C4-2B (cell line): ENCODE measurements at regions not wholly inside any gene's neighbourhood (a gene's known extent, or its start where the extent isn't known, plus 50 kb on each side); places are given as distances from the start of the nearest gene placed in this dataset.

ENCODE experiments used
- ZFX ChIP-seq: fragments of 450-650 bp; IDR thresholded peaks from 2 replicates; pipeline ENCODE4 v1.6.1; 2017
- TF ChIP-seq, protein P1 (sequence below): fragments of 450-650 bp; conservative IDR thresholded peaks from 2 replicates; pipeline ENCODE4 v1.5.1; 2017; ENCODE audit warnings: mild to moderate bottlenecking

GRCh38 chr5:82909771-82910170 is 167.4 kb downstream of the TMEM167A start:
- no peak for TF ChIP-seq ZFX
- TF ChIP-seq, protein P1, sequence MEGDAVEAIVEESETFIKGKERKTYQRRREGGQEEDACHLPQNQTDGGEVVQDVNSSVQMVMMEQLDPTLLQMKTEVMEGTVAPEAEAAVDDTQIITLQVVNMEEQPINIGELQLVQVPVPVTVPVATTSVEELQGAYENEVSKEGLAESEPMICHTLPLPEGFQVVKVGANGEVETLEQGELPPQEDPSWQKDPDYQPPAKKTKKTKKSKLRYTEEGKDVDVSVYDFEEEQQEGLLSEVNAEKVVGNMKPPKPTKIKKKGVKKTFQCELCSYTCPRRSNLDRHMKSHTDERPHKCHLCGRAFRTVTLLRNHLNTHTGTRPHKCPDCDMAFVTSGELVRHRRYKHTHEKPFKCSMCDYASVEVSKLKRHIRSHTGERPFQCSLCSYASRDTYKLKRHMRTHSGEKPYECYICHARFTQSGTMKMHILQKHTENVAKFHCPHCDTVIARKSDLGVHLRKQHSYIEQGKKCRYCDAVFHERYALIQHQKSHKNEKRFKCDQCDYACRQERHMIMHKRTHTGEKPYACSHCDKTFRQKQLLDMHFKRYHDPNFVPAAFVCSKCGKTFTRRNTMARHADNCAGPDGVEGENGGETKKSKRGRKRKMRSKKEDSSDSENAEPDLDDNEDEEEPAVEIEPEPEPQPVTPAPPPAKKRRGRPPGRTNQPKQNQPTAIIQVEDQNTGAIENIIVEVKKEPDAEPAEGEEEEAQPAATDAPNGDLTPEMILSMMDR, result no peak
